Ovary (tissue), 7 donors: ENCODE measurements at regions not wholly inside any gene's neighbourhood (a gene's known extent, or its start where the extent isn't known, plus 50 kb on each side); places are given as distances from the start of the nearest gene placed in this dataset.
"Not testable (repeated sequence)": the region's sequence is repeated elsewhere in the genome, so short reads cannot be mapped to it uniquely, and the experiment has no call there.

Experiments
- DNase-seq, 5 donors: peaks; one replicate each; pipeline ENCODE4 v3.0.0-alpha.2; 2019 to 2020
- H3K27ac ChIP-seq, 2 donors: fragments of 200-600 bp; one replicate each; pipeline versions ENCODE4 v1.5.1 to v1.8.0; 2019 to 2022
- H3K27me3 ChIP-seq: fragments of 200-600 bp; one replicate; pipeline ENCODE4 v1.8.0; 2022
- H3K36me3 ChIP-seq: fragments of 200-600 bp; sonication (generic); one replicate; pipeline ENCODE4 v1.5.1; 2019
- H3K4me1 ChIP-seq: one replicate; pipeline ENCODE4 v1.8.1; 2013; ENCODE audit warnings: mild to moderate bottlenecking, moderate library complexity; ENCODE audit not compliant: insufficient read depth
- H3K4me3 ChIP-seq: fragments of 200-600 bp; sonication (generic); one replicate; pipeline ENCODE4 v1.5.1; 2017
- H3K9me3 ChIP-seq, 2 donors: fragments of 200-600 bp in 1 of 2; sonication (generic) in 1 of 2; one replicate each; pipeline versions ENCODE4 v1.5.1 to v1.8.1; 2013 to 2019; ENCODE audit warnings: mild to moderate bottlenecking in 1 of 2, moderate library complexity in 1 of 2
- EP300 ChIP-seq: sonication (generic); formaldehyde crosslinking; IDR thresholded peaks from one replicate; pipeline ENCODE4 v1.6.1; 2017; ENCODE audit warnings: antibody characterized with exemption
- POLR2A ChIP-seq: fragments of 450-650 bp; IDR thresholded peaks from one replicate; pipeline ENCODE4 v1.6.1; 2017; ENCODE audit warnings: antibody characterized with exemption, mild to moderate bottlenecking, moderate library complexity
- WGBS, 3 donors: extraction: QIAGEN DNeasy Blood & Tissue Kit in 1 of 3; methylation state at CpG; one replicate each; pipeline versions ENCODE4 v1.1.5 to v1.1.7; 2013 to 2017; 5-methylcytosine and 5-hydroxymethylcytosine counted together
- intact Hi-C, 4 donors: fragments of 100-400 bp; cut with DNase I; formaldehyde crosslinking; loops; one replicate each; pipeline versions ENCODE4 v1.11.0 to v1.15.1; 2022 to 2023
- TF ChIP-seq, protein P1 (sequence below), 3 donors: fragments of 450-650 bp in 2 of 3; fragments of 200-600 bp in 1 of 3; IDR thresholded peaks; one replicate each; pipeline versions ENCODE4 v1.5.1 to v1.8.0; 2016 to 2022; ENCODE audit warnings: antibody characterized with exemption in 3 of 3, mild to moderate bottlenecking in 1 of 3
- donor health status: DM: no; HTN: no; CAD: no; lungs with moderate emphysema.
- donor health status: DM: no; HTN: no; CAD: no.
- donor health status: Bipolar disorder and iron deficiency.
- donor health status: DM: no; HTN: no; CAD: no.
- donor health status: DM: yes; HTN: yes; CAD: no.

DNA sequence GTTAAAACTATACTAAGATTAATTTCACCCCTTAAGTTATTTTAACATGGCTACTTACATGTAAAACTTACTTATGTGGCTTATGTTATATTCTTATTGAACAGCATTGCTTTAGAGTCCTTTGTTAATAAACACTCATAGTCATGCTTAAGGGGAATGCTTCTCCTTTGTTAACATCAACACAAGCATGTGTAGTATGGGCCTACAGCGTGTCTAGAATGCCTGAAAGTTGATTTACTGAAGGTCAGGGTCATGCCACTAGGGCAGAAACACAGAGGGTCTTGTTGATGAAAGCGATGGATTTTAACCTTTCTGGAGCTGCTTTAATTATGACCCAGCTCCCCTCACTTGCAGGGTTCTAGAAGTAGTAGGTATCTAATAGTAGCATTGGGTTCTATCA, 159.8 kb upstream of the DLX2 start:
- no peaks in the 10 kb centered on the region for H3K9me3 ChIP-seq
- no peaks in the 10 kb centered on the region for H3K27me3 ChIP-seq
- H3K27ac ChIP-seq: no peak overlapping the region
- H3K4me3 ChIP-seq: no peak overlapping the region
- no peak for TF ChIP-seq POLR2A
- DNase-seq: no peak
- H3K4me1 ChIP-seq: no peaks in the 10 kb centered on the region
- no peaks in the 10 kb centered on the region for H3K36me3 ChIP-seq
- 79 to 87% (median 85%) methylated on average over 2 of the region's 2 CpGs for WGBS, 3 donors
- intact Hi-C loops: no loop called here

DNA sequence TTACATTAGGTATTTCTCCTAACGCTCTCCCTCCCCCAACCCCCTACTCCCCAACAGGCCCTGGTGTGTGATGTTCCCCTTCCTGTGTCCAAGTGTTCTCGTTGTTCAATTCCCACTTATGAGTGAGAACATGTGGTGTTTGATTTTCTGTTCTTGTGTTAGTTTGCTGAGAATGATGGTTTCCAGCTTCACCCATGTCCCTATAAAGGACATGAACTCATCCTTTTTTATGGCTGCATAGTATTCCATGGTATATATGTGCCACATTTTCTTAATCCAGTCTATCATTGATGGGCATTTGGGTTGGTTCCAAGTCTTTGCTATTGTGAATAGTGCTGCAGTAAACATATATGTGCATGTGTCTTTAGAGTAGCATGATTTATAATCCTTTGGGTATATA, 162.1 kb upstream of the DLX2 start:
- H3K4me3 ChIP-seq, H3K36me3 ChIP-seq, H3K9me3 ChIP-seq, DNase-seq, H3K27ac ChIP-seq, H3K27me3 ChIP-seq, intact Hi-C loops, H3K4me1 ChIP-seq: not testable (repeated sequence)
- 91 to 98% (median 92%) methylated on average over 2 of the region's 2 CpGs for WGBS, 3 donors

DNA sequence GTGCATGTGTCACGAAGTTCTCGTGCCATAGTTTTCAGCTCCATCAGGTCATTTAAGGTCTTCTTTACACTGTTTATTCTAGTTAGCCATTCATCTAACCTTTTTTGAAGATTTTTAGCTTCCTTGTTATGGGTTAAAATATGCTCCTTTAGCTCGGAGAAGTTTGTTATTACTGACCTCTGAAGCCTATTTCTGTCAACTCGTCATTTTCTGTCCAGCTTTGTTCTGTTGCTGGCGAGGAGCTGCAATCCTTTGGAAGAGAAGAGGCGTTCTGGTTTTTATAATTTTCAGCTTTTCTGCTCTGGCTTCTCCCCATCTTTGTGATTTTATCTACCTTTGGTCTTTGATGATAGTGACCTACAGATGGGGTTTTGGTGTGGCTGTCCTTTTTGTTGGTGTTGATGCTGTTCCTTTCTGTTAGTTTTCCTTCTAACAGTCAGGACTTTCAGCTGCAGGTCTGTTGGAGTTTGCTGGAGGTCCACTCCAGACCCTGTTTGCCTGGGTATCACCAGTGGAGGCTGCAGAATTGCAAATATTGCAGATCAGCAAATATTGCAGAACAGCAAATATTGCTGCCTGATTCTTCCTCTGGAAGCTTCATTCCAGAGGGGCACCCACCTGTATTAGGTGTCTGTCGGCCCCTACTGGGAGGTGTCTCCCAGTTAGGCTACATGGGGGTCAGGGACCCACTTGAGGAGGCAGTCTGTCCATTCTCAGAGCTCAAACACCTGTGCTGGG, 157.7 kb upstream of the ITGA6 start:
- intact Hi-C loops, H3K4me3 ChIP-seq, H3K27me3 ChIP-seq, DNase-seq, H3K36me3 ChIP-seq, H3K27ac ChIP-seq, H3K4me1 ChIP-seq, H3K9me3 ChIP-seq: not testable (repeated sequence)
- WGBS, 3 donors: 65 to 80% (median 69%) methylated on average over 7 of the region's 7 CpGs

DNA sequence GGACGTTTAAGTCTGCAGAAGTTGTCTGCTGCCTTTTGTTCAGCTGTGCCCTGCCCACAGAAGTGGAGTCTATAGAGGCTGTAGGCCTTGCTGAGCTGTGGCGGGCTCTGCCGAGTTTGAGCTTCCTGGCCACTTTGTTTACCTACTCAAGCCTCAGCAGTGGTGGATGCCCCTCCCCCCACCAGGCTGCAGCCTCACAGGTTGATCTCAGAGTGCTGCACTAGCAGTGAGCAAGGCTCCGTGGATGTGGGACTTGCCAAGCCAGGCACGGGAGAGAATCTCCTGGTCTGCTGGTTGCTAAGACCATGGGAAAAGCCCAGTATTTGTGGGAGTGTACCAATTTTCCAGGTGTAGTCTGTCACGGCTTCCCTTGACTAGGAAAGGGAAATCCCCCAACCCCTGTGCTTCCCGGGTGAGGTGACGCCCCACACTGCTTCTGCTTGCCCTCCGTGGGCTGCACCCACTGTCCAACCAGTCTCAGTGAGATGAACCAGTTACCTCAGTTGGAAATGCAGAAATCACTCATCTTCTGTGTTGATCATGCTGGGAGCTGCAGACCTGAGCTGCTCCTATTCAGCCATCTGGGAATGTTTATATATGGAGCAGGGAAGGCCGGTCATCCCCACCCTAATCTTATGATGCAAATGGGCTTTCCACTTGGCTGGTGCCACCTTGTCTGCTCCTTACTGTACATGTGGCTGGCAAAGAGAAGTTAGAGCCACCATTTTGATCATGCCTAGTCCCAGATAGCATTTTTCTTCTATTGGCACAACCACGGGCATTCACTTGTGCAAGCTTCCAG, 156.9 kb upstream of the ITGA6 start:
- Histone ChIP-seq H3K27me3 (no peaks in the 10 kb centered on the region), H3K9me3 (no peaks in the 10 kb centered on the region), H3K27ac (no peak overlapping the region), H3K4me3 (no peak overlapping the region), H3K36me3 (no peaks in the 10 kb centered on the region), H3K4me1 (no peaks in the 10 kb centered on the region)
- DNase-seq: no peak
- intact Hi-C loops: no loop called here
- TF ChIP-seq POLR2A: no peak
- no peak for TF ChIP-seq EP300
- TF ChIP-seq, protein P1, sequence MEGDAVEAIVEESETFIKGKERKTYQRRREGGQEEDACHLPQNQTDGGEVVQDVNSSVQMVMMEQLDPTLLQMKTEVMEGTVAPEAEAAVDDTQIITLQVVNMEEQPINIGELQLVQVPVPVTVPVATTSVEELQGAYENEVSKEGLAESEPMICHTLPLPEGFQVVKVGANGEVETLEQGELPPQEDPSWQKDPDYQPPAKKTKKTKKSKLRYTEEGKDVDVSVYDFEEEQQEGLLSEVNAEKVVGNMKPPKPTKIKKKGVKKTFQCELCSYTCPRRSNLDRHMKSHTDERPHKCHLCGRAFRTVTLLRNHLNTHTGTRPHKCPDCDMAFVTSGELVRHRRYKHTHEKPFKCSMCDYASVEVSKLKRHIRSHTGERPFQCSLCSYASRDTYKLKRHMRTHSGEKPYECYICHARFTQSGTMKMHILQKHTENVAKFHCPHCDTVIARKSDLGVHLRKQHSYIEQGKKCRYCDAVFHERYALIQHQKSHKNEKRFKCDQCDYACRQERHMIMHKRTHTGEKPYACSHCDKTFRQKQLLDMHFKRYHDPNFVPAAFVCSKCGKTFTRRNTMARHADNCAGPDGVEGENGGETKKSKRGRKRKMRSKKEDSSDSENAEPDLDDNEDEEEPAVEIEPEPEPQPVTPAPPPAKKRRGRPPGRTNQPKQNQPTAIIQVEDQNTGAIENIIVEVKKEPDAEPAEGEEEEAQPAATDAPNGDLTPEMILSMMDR (IDR thresholded peaks at IDR 0.05): no peak
- 57 to 64% (median 59%) methylated on average over 11 of the region's 11 CpGs for WGBS, 3 donors

DNA sequence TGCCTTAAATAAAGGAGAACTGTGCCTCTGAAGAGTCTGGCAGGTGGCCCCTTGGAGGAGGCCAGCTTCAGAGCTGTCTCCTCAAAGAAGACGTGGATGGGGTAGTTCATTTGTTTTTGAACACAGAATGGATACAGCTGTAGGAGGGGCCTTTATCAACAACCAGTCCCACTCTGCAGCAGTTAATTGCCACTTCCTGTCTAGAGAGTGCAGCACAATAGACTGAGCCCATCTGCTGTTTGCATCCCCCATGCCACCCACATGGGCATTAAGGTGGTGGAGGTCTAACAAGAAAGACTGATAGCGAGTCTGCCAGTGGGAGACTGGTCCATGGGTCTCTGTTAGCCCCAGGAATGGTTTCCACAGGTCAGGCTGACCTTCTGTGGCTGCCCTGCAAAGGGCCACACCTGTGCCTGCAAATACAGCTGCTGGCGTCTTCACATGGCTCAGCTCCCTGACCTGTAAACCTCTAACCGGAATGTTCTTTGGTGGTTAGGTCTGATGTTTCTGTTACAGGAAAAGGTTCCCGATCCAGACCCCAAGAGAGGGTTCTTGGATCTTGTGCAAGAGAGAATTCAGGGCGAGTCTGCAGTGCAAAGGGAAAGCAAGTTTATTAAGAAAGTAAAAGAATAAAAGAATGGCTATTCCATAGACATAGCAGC, 153.3 kb upstream of the ITGA6 start:
- Histone ChIP-seq H3K36me3 (no peaks in the 10 kb centered on the region), H3K4me1 (no peaks in the 10 kb centered on the region), H3K9me3 (no peaks in the 10 kb centered on the region), H3K27ac (no peak overlapping the region), H3K4me3 (no peak overlapping the region), H3K27me3 (no peaks in the 10 kb centered on the region)
- DNase-seq: no peak
- intact Hi-C loops: no loop called here
- 69 to 72% (median 70%) methylated on average over 6 of the region's 6 CpGs for WGBS, 3 donors
- no peak for TF ChIP-seq POLR2A

DNA sequence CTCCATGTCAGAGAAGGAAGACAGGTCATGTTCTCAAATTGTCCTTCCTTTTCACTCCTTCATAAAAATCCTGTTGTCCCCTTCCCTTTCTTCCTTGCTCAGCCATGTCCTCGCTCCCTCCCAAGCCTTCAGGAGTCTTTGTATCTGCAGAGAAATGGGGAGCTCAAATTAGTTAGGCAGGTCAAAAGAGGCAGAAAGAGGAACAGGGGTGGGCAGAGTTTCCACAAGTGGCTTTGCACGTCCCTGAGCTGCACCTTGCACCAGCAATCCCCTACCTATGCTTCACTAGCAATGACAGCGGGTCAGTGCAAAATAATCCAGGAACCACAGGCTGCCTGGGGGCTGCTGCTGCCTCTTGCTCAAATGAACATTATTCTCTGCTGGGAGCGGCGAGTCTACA, 152.1 kb upstream of the ITGA6 start:
- Histone ChIP-seq H3K27me3 (no peaks in the 10 kb centered on the region), H3K4me1 (no peaks in the 10 kb centered on the region)

More for the DNA sequence above, 152.1 kb upstream of the ITGA6 start:
- Histone ChIP-seq H3K9me3 (no peaks in the 10 kb centered on the region), H3K36me3 (no peaks in the 10 kb centered on the region), H3K27ac (no peak overlapping the region), H3K4me3 (no peak overlapping the region)
- no peak for TF ChIP-seq EP300
- no peak for TF ChIP-seq POLR2A
- TF ChIP-seq, protein P1 (IDR thresholded peaks at IDR 0.05): no peak
- no peak for DNase-seq
- intact Hi-C loops: no loop called here
- WGBS, 3 donors: 94 to 95% (median 94%) methylated on average over 5 of the region's 5 CpGs
